ENCODE measurements at regions not wholly inside any gene's neighbourhood (a gene's known extent, or its start where the extent isn't known, plus 50 kb on each side); places are given as distances from the start of the nearest gene placed in this dataset.

DNA sequence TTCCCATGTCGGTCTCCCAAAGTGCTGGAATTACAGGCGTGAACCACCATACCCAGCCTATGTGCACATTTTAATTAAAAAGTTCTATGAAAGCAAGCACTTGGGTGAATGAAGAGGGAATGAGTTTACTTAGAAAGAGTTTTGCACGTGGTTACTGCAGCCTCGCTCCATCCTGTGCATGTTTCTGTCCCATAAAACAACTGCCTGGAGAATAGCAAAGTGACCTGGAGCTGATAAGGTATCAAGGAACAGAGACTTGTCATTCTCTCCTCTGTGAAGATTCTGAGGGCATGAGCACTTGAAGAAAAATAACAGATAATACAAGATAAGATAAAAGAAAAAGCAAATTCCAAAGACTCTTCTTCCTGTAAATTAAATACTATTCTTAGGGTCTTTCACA, 112.2 kb upstream of the JCAD start:
- TF ChIP-seq, protein P1, sequence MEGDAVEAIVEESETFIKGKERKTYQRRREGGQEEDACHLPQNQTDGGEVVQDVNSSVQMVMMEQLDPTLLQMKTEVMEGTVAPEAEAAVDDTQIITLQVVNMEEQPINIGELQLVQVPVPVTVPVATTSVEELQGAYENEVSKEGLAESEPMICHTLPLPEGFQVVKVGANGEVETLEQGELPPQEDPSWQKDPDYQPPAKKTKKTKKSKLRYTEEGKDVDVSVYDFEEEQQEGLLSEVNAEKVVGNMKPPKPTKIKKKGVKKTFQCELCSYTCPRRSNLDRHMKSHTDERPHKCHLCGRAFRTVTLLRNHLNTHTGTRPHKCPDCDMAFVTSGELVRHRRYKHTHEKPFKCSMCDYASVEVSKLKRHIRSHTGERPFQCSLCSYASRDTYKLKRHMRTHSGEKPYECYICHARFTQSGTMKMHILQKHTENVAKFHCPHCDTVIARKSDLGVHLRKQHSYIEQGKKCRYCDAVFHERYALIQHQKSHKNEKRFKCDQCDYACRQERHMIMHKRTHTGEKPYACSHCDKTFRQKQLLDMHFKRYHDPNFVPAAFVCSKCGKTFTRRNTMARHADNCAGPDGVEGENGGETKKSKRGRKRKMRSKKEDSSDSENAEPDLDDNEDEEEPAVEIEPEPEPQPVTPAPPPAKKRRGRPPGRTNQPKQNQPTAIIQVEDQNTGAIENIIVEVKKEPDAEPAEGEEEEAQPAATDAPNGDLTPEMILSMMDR (IDR thresholded peaks at IDR 0.05) = no peak
- TF ChIP-seq POLR2AphosphoS5 (IDR thresholded peaks at IDR 0.05) = no peak
- no peak for TF ChIP-seq EP300 (IDR thresholded peaks at IDR 0.05; ENCODE audit: low read depth)
- TF ChIP-seq POLR2A (IDR thresholded peaks at IDR 0.05) = no peak

All from transverse colon (tissue), 4 donors.